Activated CD4-positive, alpha-beta T cell treated with anti-CD3 and anti-CD28 coated beads, Interleukin-2, Interleukin-6, amounts not matched to agents 100 ng/mL and 50 ng/mL, durations not matched to agents 16 hours and 8 hours (primary cell): ENCODE measurements at regions not wholly inside any gene's neighbourhood (a gene's known extent, or its start where the extent isn't known, plus 50 kb on each side); places are given as distances from the start of the nearest gene placed in this dataset.

Source experiments
- DNase-seq: peaks from one replicate; pipeline ENCODE4 v3.0.0-alpha.2; 2020

GRCh38 chr3:180188512-180189309 is 152.0 kb upstream of the PEX5L start:
- DNase-seq, result no peak

- DNase-seq, result no peak
Measured at GRCh38 chr3:180189310-180189648, 152.5 kb upstream of the PEX5L start.

- no peak for DNase-seq
Measured at GRCh38 chr3:180196658-180197057, 159.9 kb upstream of the PEX5L start.

GRCh38 chr3:180199417-180199995 is 162.8 kb upstream of the PEX5L start:
- DNase-seq, result no peak

GRCh38 chr3:180215866-180216265 is 179.1 kb upstream of the PEX5L start:
- no peak for DNase-seq

- DNase-seq, result no peak
Measured at GRCh38 chr3:180223268-180223667, 186.5 kb upstream of the PEX5L start.

- no peak for DNase-seq
Measured at GRCh38 chr3:180229113-180229512, 192.4 kb upstream of the PEX5L start.

GRCh38 chr3:180239939-180240338 is 203.2 kb upstream of the PEX5L start:
- DNase-seq, result no peak

- no peak for DNase-seq
Measured at GRCh38 chr3:180246688-180247195, 210.0 kb upstream of the PEX5L start.

GRCh38 chr3:180250172-180250571 is 213.4 kb upstream of the PEX5L start:
- DNase-seq, result no peak

- DNase-seq, result no peak
Measured at GRCh38 chr3:180252683-180253082, 215.9 kb upstream of the PEX5L start.

- no peak for DNase-seq
Measured at GRCh38 chr3:180253283-180253682, 216.5 kb upstream of the PEX5L start.

- DNase-seq, result no peak
Measured at GRCh38 chr3:180264479-180264878, 227.7 kb upstream of the PEX5L start.

- no peak for DNase-seq
Measured at GRCh38 chr3:180265551-180265950, 228.8 kb upstream of the PEX5L start.

GRCh38 chr3:180267202-180267843 is 230.6 kb upstream of the PEX5L start:
- peak; percentile 11 for DNase-seq

- DNase-seq, result no peak
Measured at GRCh38 chr3:180274536-180274935, 237.8 kb upstream of the PEX5L start.

- no peak for DNase-seq
Measured at GRCh38 chr3:180275176-180275575, 238.4 kb upstream of the PEX5L start.

GRCh38 chr3:180277041-180277440 is 240.3 kb upstream of the PEX5L start:
- DNase-seq, result no peak

- DNase-seq, result no peak
Measured at GRCh38 chr3:180278583-180279188, 241.9 kb upstream of the PEX5L start.

GRCh38 chr3:180280555-180280954 is 243.8 kb upstream of the PEX5L start:
- no peak for DNase-seq

- no peak for DNase-seq
Measured at GRCh38 chr3:180282386-180282785, 245.6 kb upstream of the PEX5L start.

GRCh38 chr3:180283251-180283650 is 246.5 kb upstream of the PEX5L start:
- DNase-seq, result no peak

- DNase-seq, result no peak
Measured at GRCh38 chr3:180284331-180285110, 247.8 kb upstream of the PEX5L start.
